ENCODE measurements at regions not wholly inside any gene's neighbourhood (a gene's known extent, or its start where the extent isn't known, plus 50 kb on each side); places are given as distances from the start of the nearest gene placed in this dataset.
"Not testable (repeated sequence)": the region's sequence is repeated elsewhere in the genome, so short reads cannot be mapped to it uniquely, and the experiment has no call there.

GRCh38 chr4:19025031-19025430 lies 1003.5 kb upstream of the LCORL start:
- DNase-seq (ENCODE audit: extremely low read depth, low read depth) = no peak
- TF ChIP-seq, protein P1, sequence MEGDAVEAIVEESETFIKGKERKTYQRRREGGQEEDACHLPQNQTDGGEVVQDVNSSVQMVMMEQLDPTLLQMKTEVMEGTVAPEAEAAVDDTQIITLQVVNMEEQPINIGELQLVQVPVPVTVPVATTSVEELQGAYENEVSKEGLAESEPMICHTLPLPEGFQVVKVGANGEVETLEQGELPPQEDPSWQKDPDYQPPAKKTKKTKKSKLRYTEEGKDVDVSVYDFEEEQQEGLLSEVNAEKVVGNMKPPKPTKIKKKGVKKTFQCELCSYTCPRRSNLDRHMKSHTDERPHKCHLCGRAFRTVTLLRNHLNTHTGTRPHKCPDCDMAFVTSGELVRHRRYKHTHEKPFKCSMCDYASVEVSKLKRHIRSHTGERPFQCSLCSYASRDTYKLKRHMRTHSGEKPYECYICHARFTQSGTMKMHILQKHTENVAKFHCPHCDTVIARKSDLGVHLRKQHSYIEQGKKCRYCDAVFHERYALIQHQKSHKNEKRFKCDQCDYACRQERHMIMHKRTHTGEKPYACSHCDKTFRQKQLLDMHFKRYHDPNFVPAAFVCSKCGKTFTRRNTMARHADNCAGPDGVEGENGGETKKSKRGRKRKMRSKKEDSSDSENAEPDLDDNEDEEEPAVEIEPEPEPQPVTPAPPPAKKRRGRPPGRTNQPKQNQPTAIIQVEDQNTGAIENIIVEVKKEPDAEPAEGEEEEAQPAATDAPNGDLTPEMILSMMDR (IDR thresholded peaks at IDR 0.05; ENCODE audit: low read depth, low read length) = no peak

DNA sequence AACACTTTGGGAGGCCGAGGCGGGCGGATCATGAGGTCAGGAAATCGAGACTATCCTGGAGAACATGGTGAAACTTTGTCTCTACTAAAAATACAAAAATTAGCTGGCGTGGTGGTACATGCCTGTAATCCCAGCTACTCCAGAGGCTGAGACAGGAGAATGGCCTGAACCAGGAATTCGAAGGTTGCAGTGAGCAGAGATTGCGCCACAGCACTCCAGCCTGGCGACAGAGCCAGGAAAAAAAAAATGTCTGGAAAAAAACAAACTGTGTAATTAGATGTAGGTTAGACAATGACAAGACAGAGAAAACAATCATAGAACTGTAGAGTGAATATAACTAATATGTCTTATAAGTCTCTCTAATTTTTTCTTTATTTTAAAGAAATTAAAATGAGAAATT lies 1002.5 kb upstream of the LCORL start:
- TF ChIP-seq, protein P1 (IDR thresholded peaks at IDR 0.05; ENCODE audit: low read depth, low read length) = no peak
- no peak for DNase-seq (ENCODE audit: extremely low read depth, low read depth)

DNA sequence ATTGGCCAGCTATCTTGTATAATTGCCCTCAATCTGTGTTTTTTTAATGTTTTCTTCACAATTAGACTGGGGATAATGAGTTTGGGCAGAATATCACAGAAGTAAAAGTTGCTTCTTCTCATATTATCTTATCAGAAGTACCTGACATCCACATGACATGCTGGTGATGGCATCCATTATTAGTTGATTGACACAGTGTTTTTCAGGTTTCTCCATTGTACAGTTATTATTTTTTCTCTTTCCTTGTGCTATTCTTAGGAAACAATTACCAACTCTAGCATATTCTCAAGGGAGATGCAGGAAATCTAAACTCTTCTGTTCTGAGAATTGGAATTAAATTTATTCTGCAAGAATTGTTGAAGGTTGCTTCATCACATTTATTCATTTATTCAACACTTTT lies 1000.1 kb upstream of the LCORL start:
- TF ChIP-seq, protein P1 (IDR thresholded peaks at IDR 0.05; ENCODE audit: low read depth, low read length) = no peak

DNA sequence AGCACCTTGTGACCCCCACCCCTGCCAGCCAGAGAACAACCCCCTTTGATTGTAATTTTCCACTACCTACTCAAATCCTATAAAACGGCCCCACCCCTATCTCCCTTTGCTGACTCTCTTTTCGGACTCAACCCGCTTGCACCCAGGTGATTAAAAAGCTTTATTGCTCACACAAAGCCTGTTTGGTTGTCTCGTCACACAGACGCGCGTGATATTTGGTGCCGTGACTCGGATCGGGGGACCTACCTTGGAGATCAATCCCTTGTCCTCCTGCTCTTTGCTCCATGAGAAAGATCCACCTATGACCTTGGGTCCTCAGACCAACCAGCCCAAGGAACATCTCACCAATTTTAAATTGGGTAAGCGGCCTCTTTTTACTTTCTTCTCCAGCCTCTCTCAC lies 995.0 kb upstream of the LCORL start:
- DNase-seq (ENCODE audit: extremely low read depth, low read depth) = not testable (repeated sequence)

More for the DNA sequence above, 1000.1 kb upstream of the LCORL start:
- no peak for DNase-seq (ENCODE audit: extremely low read depth, low read depth)

DNA sequence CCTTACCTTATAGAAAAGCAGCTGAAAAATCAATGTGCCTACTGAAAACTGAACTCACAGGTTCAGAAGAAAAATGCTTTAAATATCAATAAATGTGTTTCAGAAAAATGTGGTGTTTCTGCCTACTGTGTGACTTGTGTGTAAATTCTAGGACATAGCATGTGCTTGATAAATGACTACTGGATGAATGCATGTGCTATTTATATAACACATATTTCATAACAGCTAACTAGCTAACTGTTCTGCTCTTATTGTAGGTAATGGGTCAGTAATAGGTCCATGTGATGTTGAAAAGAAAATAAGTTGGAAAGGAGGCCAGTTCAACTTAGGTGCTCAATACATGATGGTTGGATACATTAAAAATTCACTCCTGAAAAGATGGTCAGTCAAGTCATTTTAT lies 993.0 kb upstream of the LCORL start:
- TF ChIP-seq, protein P1 (IDR thresholded peaks at IDR 0.05; ENCODE audit: low read depth, low read length) = no peak
- DNase-seq (ENCODE audit: extremely low read depth, low read depth) = no peak

DNA sequence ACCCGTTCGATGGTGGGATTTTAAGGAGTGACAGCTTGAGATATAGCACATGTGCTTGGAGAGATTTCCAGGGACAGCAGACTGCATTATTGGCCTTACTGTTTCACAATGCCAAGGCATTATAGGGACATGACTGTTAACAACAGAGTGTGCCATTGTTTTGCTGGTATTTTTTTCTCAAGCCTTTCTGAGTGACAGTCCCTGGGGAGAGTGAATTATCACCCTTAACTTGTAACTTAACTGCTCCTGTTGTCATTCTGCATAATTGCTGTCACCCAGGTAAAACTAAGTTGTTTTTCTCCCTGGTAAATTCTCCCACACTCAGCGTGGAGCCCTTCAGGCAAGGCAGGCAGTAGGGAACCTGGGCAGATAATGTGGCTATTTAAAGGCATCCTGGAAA lies 989.2 kb upstream of the LCORL start:
- TF ChIP-seq, protein P1 (IDR thresholded peaks at IDR 0.05; ENCODE audit: low read depth, low read length) = no peak
- no peak for DNase-seq (ENCODE audit: extremely low read depth, low read depth)

DNA sequence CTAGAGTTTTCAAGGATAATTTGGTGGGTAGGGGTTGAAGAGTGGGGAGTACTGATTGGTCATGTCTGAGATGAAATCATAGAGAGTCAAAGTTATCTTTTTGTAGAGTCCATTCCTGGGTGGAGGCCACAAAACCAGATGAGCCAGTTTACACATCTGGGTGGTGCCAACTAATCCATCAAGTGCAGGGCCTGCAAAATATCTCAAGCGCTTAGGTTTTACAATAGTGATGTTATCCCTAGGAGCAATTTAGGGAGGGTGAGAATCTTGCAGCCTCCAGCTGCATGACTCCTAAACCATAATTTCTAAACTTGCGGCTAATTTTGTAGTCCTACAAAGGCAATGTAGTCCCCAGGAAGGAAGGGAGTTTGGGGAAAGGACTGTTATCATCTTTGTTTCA lies 988.3 kb upstream of the LCORL start:
- TF ChIP-seq, protein P1 (IDR thresholded peaks at IDR 0.05; ENCODE audit: low read depth, low read length) = no peak
- DNase-seq (ENCODE audit: extremely low read depth, low read depth) = no peak

- TF ChIP-seq, protein P1 (IDR thresholded peaks at IDR 0.05; ENCODE audit: low read depth, low read length) = no peak
- DNase-seq (ENCODE audit: extremely low read depth, low read depth) = no peak
These were observed 983.7 kb upstream of the LCORL start for GRCh38 chr4:19005211-19005610.

All from AG09319 (cell line).